ENCODE measurements at regions not wholly inside any gene's neighbourhood (a gene's known extent, or its start where the extent isn't known, plus 50 kb on each side); places are given as distances from the start of the nearest gene placed in this dataset.

GRCh38 chr18:77329651-77330050 is 80.0 kb downstream of the GALR1 start:
- ChIA-PET POLR2A (no interaction called here), CTCF (no interaction called here)
- DNase-seq (ENCODE audit: low read depth) = no peak
- H3K4me3 ChIP-seq (ENCODE audit: low read depth, low read length) = no peak overlapping the region
- H3K27me3 ChIP-seq (ENCODE audit: control insufficient read depth, insufficient read depth, low read length) = no peaks in the 10 kb centered on the region
- H3K36me3 ChIP-seq (ENCODE audit: control insufficient read depth, insufficient read depth, low read length) = no peaks in the 10 kb centered on the region
- no peak for TF ChIP-seq CTCF (IDR thresholded peaks at IDR 0.05; ENCODE audit: insufficient read depth, low read depth, low read length)

GRCh38 chr18:77334876-77335275 is 85.2 kb downstream of the GALR1 start:
- CTCF ChIA-PET = no interaction called here
- TF ChIP-seq CTCF (IDR thresholded peaks at IDR 0.05; ENCODE audit: insufficient read depth, low read depth, low read length) = no peak
- DNase-seq (ENCODE audit: low read depth) = no peak
- Histone ChIP-seq H3K4me3 (ENCODE audit: low read depth, low read length) (no peak overlapping the region), H3K36me3 (ENCODE audit: control insufficient read depth, insufficient read depth, low read length) (no peaks in the 10 kb centered on the region), H3K27me3 (ENCODE audit: control insufficient read depth, insufficient read depth, low read length) (no peaks in the 10 kb centered on the region)
- POLR2A ChIA-PET = no interaction called here

- POLR2A ChIA-PET = no interaction called here
- TF ChIP-seq CTCF (IDR thresholded peaks at IDR 0.05; ENCODE audit: insufficient read depth, low read depth, low read length) = no peak
- DNase-seq (ENCODE audit: low read depth) = no peak
Measured at GRCh38 chr18:77337604-77338003, 88.0 kb downstream of the GALR1 start.

GRCh38 chr18:77339093-77339492 is 89.4 kb downstream of the GALR1 start:
- no peaks in the 10 kb centered on the region for H3K27me3 ChIP-seq (ENCODE audit: control insufficient read depth, insufficient read depth, low read length)
- no peaks in the 10 kb centered on the region for H3K36me3 ChIP-seq (ENCODE audit: control insufficient read depth, insufficient read depth, low read length)
- POLR2A ChIA-PET = no interaction called here
- H3K4me3 ChIP-seq (ENCODE audit: low read depth, low read length) = no peak overlapping the region
- TF ChIP-seq CTCF (IDR thresholded peaks at IDR 0.05; ENCODE audit: insufficient read depth, low read depth, low read length) = no peak
- DNase-seq (ENCODE audit: low read depth) = no peak
- CTCF ChIA-PET = interaction anchor here (0.6 kb wide), 1 partner anchor 441 kb away, joined by 3 read pairs; no protein-coding TSS in a partner anchor

More at GRCh38 chr18:77337604-77338003, 88.0 kb downstream of the GALR1 start:
- CTCF ChIA-PET = no interaction called here
- Histone ChIP-seq H3K27me3 (ENCODE audit: control insufficient read depth, insufficient read depth, low read length) (no peaks in the 10 kb centered on the region), H3K36me3 (ENCODE audit: control insufficient read depth, insufficient read depth, low read length) (no peaks in the 10 kb centered on the region), H3K4me3 (ENCODE audit: low read depth, low read length) (no peak overlapping the region)

GRCh38 chr18:77339623-77340022 is 90.0 kb downstream of the GALR1 start:
- H3K36me3 ChIP-seq (ENCODE audit: control insufficient read depth, insufficient read depth, low read length) = no peaks in the 10 kb centered on the region
- ChIA-PET POLR2A (no interaction called here), CTCF (interaction anchor here (0.6 kb wide), 1 partner anchor 440 kb away, joined by 3 read pairs; no protein-coding TSS in a partner anchor)
- no peak for TF ChIP-seq CTCF (IDR thresholded peaks at IDR 0.05; ENCODE audit: insufficient read depth, low read depth, low read length)
- no peaks in the 10 kb centered on the region for H3K27me3 ChIP-seq (ENCODE audit: control insufficient read depth, insufficient read depth, low read length)
- H3K4me3 ChIP-seq (ENCODE audit: low read depth, low read length) = no peak overlapping the region
- DNase-seq (ENCODE audit: low read depth) = no peak
